MCF 10A (cell line): ENCODE measurements at regions not wholly inside any gene's neighbourhood (a gene's known extent, or its start where the extent isn't known, plus 50 kb on each side); places are given as distances from the start of the nearest gene placed in this dataset.

ENCODE experiments used
- BruUV-seq: library from RNA; stranded (reverse); fragments of 400-500 nt; replicated peaks from 2 replicates; lab custom pipeline; 2021; lab: Mats Ljungman, UMichigan
- CTCF ChIA-PET: fragments of 300-600 bp; sonication (Branson Sonifier 250); formaldehyde crosslinking; extraction: SDS; loops from one replicate; lab custom pipeline; 2021; ENCODE audit warnings: antibody characterized with exemption, inconsistent platforms; lab: Yijun Ruan, JAX
- POLR2A ChIA-PET: fragments of 300-600, 350-650 bp; sonication (Branson Sonifier 250); formaldehyde crosslinking; extraction: SDS; loops from one replicate; lab custom pipeline; 2020; ENCODE audit warnings: antibody characterized with exemption, inconsistent platforms; lab: Yijun Ruan, JAX
- DNase-seq: peaks from one replicate; pipeline ENCODE4 v3.0.0-alpha.2; 2018; ENCODE audit not compliant: unreplicated experiment
- H3K27ac Mint-ChIP-seq: one replicate; pipeline ENCODE4 v1.8.0; 2022; ENCODE audit warnings: mild to moderate bottlenecking, low read depth, mixed read lengths; ENCODE audit not compliant: unreplicated experiment
- H3K27me3 Mint-ChIP-seq: one replicate; pipeline ENCODE4 v1.8.0; 2022; ENCODE audit warnings: mixed read lengths; ENCODE audit not compliant: insufficient read depth, unreplicated experiment
- H3K36me3 Mint-ChIP-seq: one replicate; pipeline ENCODE4 v1.8.0; 2022; ENCODE audit warnings: mild to moderate bottlenecking, moderate library complexity, mixed read lengths; ENCODE audit not compliant: insufficient read depth, unreplicated experiment
- H3K4me1 Mint-ChIP-seq: one replicate; pipeline ENCODE4 v1.8.0; 2022; ENCODE audit warnings: mixed read lengths; ENCODE audit not compliant: insufficient read depth, unreplicated experiment
- H3K4me3 Mint-ChIP-seq: one replicate; pipeline ENCODE4 v1.8.0; 2022; ENCODE audit warnings: mild to moderate bottlenecking, moderate library complexity, mixed read lengths; ENCODE audit not compliant: unreplicated experiment
- H3K9me3 Mint-ChIP-seq: one replicate; pipeline ENCODE4 v1.8.0; 2022; ENCODE audit warnings: mixed read lengths; ENCODE audit not compliant: unreplicated experiment
- CTCF ChIP-seq: fragments of 200-600 bp; IDR thresholded peaks from one replicate; pipeline ENCODE4 v1.8.0; 2022; ENCODE audit warnings: antibody characterized with exemption, mild to moderate bottlenecking; ENCODE audit not compliant: unreplicated experiment
- intact Hi-C: fragments of 100-400 bp; cut with micrococcal nuclease; formaldehyde crosslinking; loops from 2 replicates; pipeline ENCODE4 v1.14.1; 2022

DNA sequence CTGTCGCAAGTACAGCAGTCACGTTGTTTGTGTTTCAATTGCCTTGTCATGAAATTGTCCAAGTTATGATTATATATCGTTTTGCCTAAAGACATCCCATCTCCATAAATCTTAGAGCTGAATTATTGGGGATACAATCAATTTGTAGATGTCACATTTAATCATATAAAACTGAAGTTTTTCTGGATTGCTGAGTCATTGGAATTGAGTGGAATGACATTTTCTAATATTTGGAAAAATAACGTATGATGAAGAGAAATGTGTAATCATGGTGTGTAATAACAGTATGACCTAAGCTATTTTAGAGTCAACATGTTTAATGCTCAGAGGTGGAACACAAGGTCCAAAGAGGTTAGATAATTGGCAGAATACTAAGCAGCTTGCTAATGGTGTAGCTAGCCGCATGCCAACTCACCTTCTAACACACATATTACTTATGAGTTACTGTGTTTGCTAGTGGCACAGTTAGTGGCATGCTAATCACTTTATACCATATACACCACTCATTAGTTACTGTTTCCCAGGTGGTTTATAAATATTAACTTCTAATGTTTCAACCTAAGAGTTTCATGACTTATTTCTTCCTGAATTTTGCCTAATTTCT, 473.1 kb upstream of the GRAMD2B start:
- H3K4me1 Mint-ChIP-seq, result no peaks in the 10 kb centered on the region
- H3K27ac Mint-ChIP-seq, result no peak overlapping the region
- intact Hi-C loops, result no loop called here
- TF ChIP-seq CTCF, result no peak
- DNase-seq, result no peak
- peaks cover 27% of the 10 kb centered on the region for H3K9me3 Mint-ChIP-seq
- no peaks in the 10 kb centered on the region for H3K36me3 Mint-ChIP-seq
- CTCF ChIA-PET, result interaction anchor here (0.7 to 1.1 kb wide), 2 partner anchors 17 to 208 kb away, joined by 3 read pairs; no protein-coding TSS in a partner anchor
- H3K27me3 Mint-ChIP-seq, result no peaks in the 10 kb centered on the region
- BruUV-seq, result no TSS peak
- POLR2A ChIA-PET, result interaction anchor here (1.0 kb wide), 1 partner anchor 16 kb away, joined by 3 read pairs; no protein-coding TSS in a partner anchor
- no peak overlapping the region for H3K4me3 Mint-ChIP-seq

DNA sequence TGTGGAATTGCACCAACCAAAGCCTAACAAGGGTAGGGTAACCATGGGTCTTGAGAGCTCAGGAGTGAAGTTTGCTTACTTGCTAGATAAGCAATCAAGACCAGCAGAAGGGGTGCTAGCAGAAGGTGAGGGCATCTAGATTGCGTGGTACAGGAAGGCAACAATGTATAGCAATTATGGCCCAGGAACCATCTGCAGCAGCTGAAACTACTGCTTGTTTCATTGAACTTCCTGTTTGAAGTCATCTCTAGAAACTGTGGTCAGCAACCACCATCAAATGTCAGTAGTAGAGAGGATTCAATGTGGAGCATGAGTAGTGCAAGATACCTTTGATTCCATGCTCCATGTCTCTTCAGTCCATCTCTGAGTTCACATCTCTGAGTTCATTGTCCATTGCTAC, 462.1 kb upstream of the GRAMD2B start:
- no peak for DNase-seq
- Mint-ChIP-seq H3K27me3 (no peaks in the 10 kb centered on the region), H3K4me1 (no peaks in the 10 kb centered on the region), H3K36me3 (no peaks in the 10 kb centered on the region), H3K27ac (no peak overlapping the region), H3K4me3 (no peak overlapping the region), H3K9me3 (no peaks in the 10 kb centered on the region)
- no TSS peak for BruUV-seq
- intact Hi-C loops, result no loop called here
- ChIA-PET POLR2A (no interaction called here), CTCF (no interaction called here)
- TF ChIP-seq CTCF, result no peak

- intact Hi-C loops, result no loop called here
- no peaks in the 10 kb centered on the region for H3K36me3 Mint-ChIP-seq
- no peak overlapping the region for H3K27ac Mint-ChIP-seq
- POLR2A ChIA-PET, result interaction anchor here (0.7 kb wide), 1 partner anchor 16 kb away, joined by 3 read pairs; no protein-coding TSS in a partner anchor
- TF ChIP-seq CTCF, result no peak
- no peaks in the 10 kb centered on the region for H3K27me3 Mint-ChIP-seq
- CTCF ChIA-PET, result interaction anchor here (0.6 kb wide), 2 partner anchors 172 to 583 kb away, joined by 3 read pairs; no protein-coding TSS in a partner anchor
- no peaks in the 10 kb centered on the region for H3K4me1 Mint-ChIP-seq
- H3K9me3 Mint-ChIP-seq, result no peaks in the 10 kb centered on the region
- DNase-seq, result no peak
- no peak overlapping the region for H3K4me3 Mint-ChIP-seq
- BruUV-seq, result no TSS peak
These were observed 457.6 kb upstream of the GRAMD2B start for GRCh38 chr5:125965577-125965976.

- no TSS peak for BruUV-seq
- intact Hi-C loops, result no loop called here
- no peak overlapping the region for H3K27ac Mint-ChIP-seq
- no peaks in the 10 kb centered on the region for H3K9me3 Mint-ChIP-seq
- ChIA-PET CTCF (interaction anchor here (0.5 kb wide), 1 partner anchor 18 kb away, joined by 3 read pairs; no protein-coding TSS in a partner anchor), POLR2A (no interaction called here)
- H3K36me3 Mint-ChIP-seq, result no peaks in the 10 kb centered on the region
- H3K4me1 Mint-ChIP-seq, result peaks cover under 1% of the 10 kb centered on the region
- H3K4me3 Mint-ChIP-seq, result no peak overlapping the region
- no peaks in the 10 kb centered on the region for H3K27me3 Mint-ChIP-seq
- DNase-seq, result no peak
- no peak for TF ChIP-seq CTCF
These were observed 455.6 kb upstream of the GRAMD2B start for GRCh38 chr5:125967576-125967975.
